ENCODE measurements at regions not wholly inside any gene's neighbourhood (a gene's known extent, or its start where the extent isn't known, plus 50 kb on each side); places are given as distances from the start of the nearest gene placed in this dataset.

- no peak for TF ChIP-seq CTCF (IDR thresholded peaks at IDR 0.05 in 8 of 11, conservative IDR thresholded peaks at IDR 0.05 in 3 of 11)
- no peak for TF ChIP-seq POLR2AphosphoS5 (IDR thresholded peaks at IDR 0.05)
Measured at GRCh38 chr4:181289198-181289597, 954.0 kb upstream of the TENM3 start.
